ENCODE measurements at regions not wholly inside any gene's neighbourhood (a gene's known extent, or its start where the extent isn't known, plus 50 kb on each side); places are given as distances from the start of the nearest gene placed in this dataset.

DNA sequence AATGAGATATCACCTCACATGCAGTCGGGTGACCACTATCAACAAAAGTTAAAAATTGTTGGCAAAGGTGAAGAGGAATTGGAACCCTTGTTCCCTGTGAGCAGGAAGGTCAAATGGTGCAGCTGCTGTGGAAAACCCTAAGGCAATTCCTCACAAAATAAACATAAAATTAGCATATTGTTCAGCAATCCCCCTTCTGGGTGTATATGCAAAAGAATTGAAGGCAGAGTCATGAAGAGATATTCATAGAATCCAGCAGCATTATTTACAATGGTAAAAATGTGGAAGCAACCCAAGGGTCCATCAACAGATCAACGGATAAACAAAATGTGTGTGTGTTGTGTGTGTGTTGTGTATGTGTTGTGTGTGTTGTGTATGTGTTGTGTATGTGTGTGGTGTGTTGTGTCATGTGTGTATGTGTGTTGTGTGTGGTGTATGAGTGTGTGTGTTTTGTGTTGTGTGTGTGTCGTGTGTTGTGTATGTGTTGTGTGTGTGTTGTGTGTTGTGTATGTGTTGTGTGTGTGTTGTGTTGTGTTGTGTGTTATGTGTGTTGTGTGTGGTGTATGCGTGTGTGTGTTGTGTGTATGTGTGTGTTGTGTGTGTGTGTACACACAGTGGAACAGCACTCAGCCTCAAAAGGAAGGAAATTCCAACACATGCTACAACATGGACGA, 245.1 kb downstream of the ERMARD start:
- Histone ChIP-seq H2AFZ (ENCODE audit: low read length) (no peak overlapping the region), H3K14ac (ENCODE audit: insufficient read length) (no peak overlapping the region), H3K79me2 (ENCODE audit: control insufficient read depth in 1 of 2, insufficient read depth in 2 of 2, low read length in 2 of 2) (peaks cover 0 to 4% of the 10 kb centered on the region in 2 experiments; a peak in 1 of 4 replicates), H2AK5ac (ENCODE audit: low read depth, low read length) (peak overlapping the region; percentile 84; the same call in 1 of the 2 replicates), H3K56ac (replicated peaks; ENCODE audit: insufficient read length, low read depth, low read length) (peak overlapping the region; percentile 20), H3K79me1 (ENCODE audit: low read depth, low read length) (no peaks in the 10 kb centered on the region), H2BK20ac (ENCODE audit: low read length) (peak overlapping the region; percentile 2; the same call in 1 of the 2 replicates), H4K5ac (ENCODE audit: insufficient read length, low read depth, low read length) (peak overlapping the region; percentile 15), H2BK12ac (ENCODE audit: low read depth, low read length) (peak overlapping the region; percentile 18; the same call in 1 of the 2 replicates), H3K27ac (ENCODE audit: low read depth, low read length) (no peak overlapping the region), H4K8ac (ENCODE audit: extremely low read depth, insufficient read depth, low read length) (no peak overlapping the region), H4K20me1 (replicated peaks in 1 of 2; ENCODE audit: control insufficient read depth in 1 of 2, insufficient read depth in 2 of 2, low read length in 2 of 2) (peaks cover 0 to 2% of the 10 kb centered on the region in 2 experiments), H3K4me2 (ENCODE audit: insufficient read depth in 1 of 2, low read depth in 2 of 2, low read length in 2 of 2) (no peak overlapping the region), H3K18ac (ENCODE audit: extremely low read depth, low read length) (no peak overlapping the region), H3K9me3 (ENCODE audit: insufficient read depth in 2 of 2, low read depth in 1 of 2, low read length in 1 of 2) (peaks cover 9 to 15% of the 10 kb centered on the region in 2 experiments), H3K4me1 (replicated peaks in 1 of 4; ENCODE audit: control insufficient read depth in 3 of 4, insufficient read depth in 4 of 4, low read length in 3 of 4) (no peaks in the 10 kb centered on the region; a peak in 1 of 7 replicates), H3K36me3 (ENCODE audit: control insufficient read depth in 2 of 4, insufficient read depth in 4 of 4, low read length in 3 of 4) (peaks cover 0 to 3% (median 0%) of the 10 kb centered on the region in 4 experiments; a peak in 1 of 8 replicates), H3K27me3 (replicated peaks in 1 of 4; ENCODE audit: control insufficient read depth in 3 of 4, extremely low read depth in 1 of 4, insufficient read depth in 3 of 4, low read length in 3 of 4) (no peaks in the 10 kb centered on the region; a peak in 1 of 7 replicates), H2BK5ac (ENCODE audit: low read depth, low read length) (no peak overlapping the region), H4K91ac (replicated peaks; ENCODE audit: insufficient read length, low read length) (peak overlapping the region; percentile 29), H2BK15ac (ENCODE audit: low read length) (peak overlapping the region; percentile 8; the same call in 1 of the 2 replicates), H3K4me3 (ENCODE audit: extremely low read depth in 1 of 4, insufficient read depth in 2 of 4, low read depth in 3 of 4, low read length in 4 of 4) (no peak overlapping the region), H2BK120ac (replicated peaks; ENCODE audit: low read depth, low read length) (no peak overlapping the region), H3K4ac (replicated peaks; ENCODE audit: insufficient read length, low read depth, low read length) (no peak overlapping the region), H3K23me2 (ENCODE audit: low read depth, low read length) (peaks cover 3% of the 10 kb centered on the region; the same call in 1 of the 2 replicates), H3K9ac (replicated peaks in 1 of 4; ENCODE audit: extremely low read depth in 1 of 4, low read depth in 3 of 4, low read length in 3 of 4) (no peak overlapping the region), H3K23ac (ENCODE audit: insufficient read length) (no peak overlapping the region)
- POLR2A ChIA-PET (ENCODE audit: partially characterized antibody), result no interaction called here
- no peak for FAIRE-seq
- CTCF ChIA-PET (ENCODE audit: partially characterized antibody), result interaction anchor here (0.8 kb wide), 1 partner anchor 13 kb away, joined by 3 read pairs; no protein-coding TSS in a partner anchor
- DNase-seq (ENCODE audit: low read depth in 1 of 2, low spot score in 2 of 2), result no peak
- WGBS, 2 experiments (ENCODE audit: extremely low coverage in 1 of 2, insufficient coverage in 1 of 2, insufficient read length in 1 of 2, insufficient replicate concordance in 2 of 2, low coverage in 1 of 2, low lambda C conversion rate in 2 of 2, missing lambda C conversion rate in 1 of 2), result 69 to 100% methylated on average over 1 to 5 of the region's 5 CpGs
- no peak for TF ChIP-seq CHD2 (IDR thresholded peaks at IDR 0.05; ENCODE audit: low read length)
- no peak for TF ChIP-seq HDAC6 (IDR thresholded peaks at IDR 0.05; ENCODE audit: low read depth, low read length)
- TF ChIP-seq RBBP5 (IDR thresholded peaks at IDR 0.05; ENCODE audit: borderline replicate concordance, low read depth, low read length), result no peak
- TF ChIP-seq EZH2 (IDR thresholded peaks at IDR 0.05; ENCODE audit: low read depth, low read length, severe bottlenecking), result no peak
- peak; percentile 20; the same call in 1 of the 2 replicates for TF ChIP-seq MAX (IDR thresholded peaks at IDR 0.05)
- no peak for TF ChIP-seq GTF2F1 (IDR thresholded peaks at IDR 0.05; ENCODE audit: borderline replicate concordance, low read depth, low read length)
- TF ChIP-seq SP4 (IDR thresholded peaks at IDR 0.05; ENCODE audit: low read length), result no peak
- TF ChIP-seq TEAD4 (IDR thresholded peaks at IDR 0.05; ENCODE audit: low read depth, low read length), result no peak
- no peak for TF ChIP-seq SP1 (IDR thresholded peaks at IDR 0.05; ENCODE audit: low read depth, low read length)

All from H1 (cell line).